Type B pancreatic cell (in vitro differentiated cells): ENCODE measurements at regions not wholly inside any gene's neighbourhood (a gene's known extent, or its start where the extent isn't known, plus 50 kb on each side); places are given as distances from the start of the nearest gene placed in this dataset.
A peak's percentile ranks its signal among the peaks of the same experiment; 100 is the strongest.
"Not testable (repeated sequence)": the region's sequence is repeated elsewhere in the genome, so short reads cannot be mapped to it uniquely, and the experiment has no call there.

Experiments used
- DNase-seq: peaks from one replicate; pipeline ENCODE4 v3.0.0; 2021; ENCODE audit warnings: mixed read lengths; ENCODE audit not compliant: unreplicated experiment; ENCODE audit errors: extremely low spot score
- H3K27ac Mint-ChIP-seq: 2 replicates; pipeline ENCODE4 v1.8.0; 2021; ENCODE audit warnings: mild to moderate bottlenecking, mixed read lengths
- H3K27me3 Mint-ChIP-seq: 2 replicates; pipeline ENCODE4 v1.8.0; 2021; ENCODE audit warnings: mixed read lengths
- H3K36me3 Mint-ChIP-seq: 2 replicates; pipeline ENCODE4 v1.8.0; 2021; ENCODE audit warnings: mixed read lengths
- H3K4me1 Mint-ChIP-seq: one replicate; pipeline ENCODE4 v1.8.0; 2021; ENCODE audit warnings: mixed read lengths; ENCODE audit not compliant: unreplicated experiment
- H3K4me3 Mint-ChIP-seq: 2 replicates; pipeline ENCODE4 v1.8.0; 2021; ENCODE audit warnings: mild to moderate bottlenecking, mixed read lengths
- H3K9me3 Mint-ChIP-seq: 2 replicates; pipeline ENCODE4 v1.8.0; 2021; ENCODE audit warnings: mixed read lengths
- TF ChIP-seq, protein P1 (sequence below): fragments of 200-600 bp; sonication (generic); conservative IDR thresholded peaks from 2 replicates; pipeline ENCODE4 v1.5.0; 2021; ENCODE audit warnings: antibody characterized with exemption, mild to moderate bottlenecking

DNA sequence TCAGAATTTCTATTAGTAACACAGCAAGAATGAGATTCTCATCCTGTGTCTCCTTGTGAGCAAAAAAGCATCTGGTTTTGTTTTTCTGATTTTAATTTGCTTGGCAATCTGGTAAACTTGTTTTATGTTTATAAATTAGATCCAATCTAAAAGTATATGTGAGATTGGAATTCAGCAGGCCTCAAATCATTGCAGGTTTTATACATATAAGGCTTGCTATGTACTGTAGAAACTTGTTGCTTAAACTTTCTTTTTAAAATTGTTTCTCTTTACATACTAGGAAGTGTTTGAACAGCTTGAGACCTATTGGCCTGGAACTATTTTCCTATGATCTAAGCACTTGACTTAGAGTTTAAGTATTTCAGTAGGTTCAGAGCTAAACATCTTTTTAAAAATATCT, 1037.8 kb downstream of the NR2F1-AS1 start:
- Mint-ChIP-seq H3K27ac (no peak overlapping the region), H3K27me3 (no peaks in the 10 kb centered on the region), H3K4me1 (peaks cover 6% of the 10 kb centered on the region), H3K4me3 (no peak overlapping the region), H3K9me3 (no peaks in the 10 kb centered on the region), H3K36me3 (no peaks in the 10 kb centered on the region)
- TF ChIP-seq, protein P1, sequence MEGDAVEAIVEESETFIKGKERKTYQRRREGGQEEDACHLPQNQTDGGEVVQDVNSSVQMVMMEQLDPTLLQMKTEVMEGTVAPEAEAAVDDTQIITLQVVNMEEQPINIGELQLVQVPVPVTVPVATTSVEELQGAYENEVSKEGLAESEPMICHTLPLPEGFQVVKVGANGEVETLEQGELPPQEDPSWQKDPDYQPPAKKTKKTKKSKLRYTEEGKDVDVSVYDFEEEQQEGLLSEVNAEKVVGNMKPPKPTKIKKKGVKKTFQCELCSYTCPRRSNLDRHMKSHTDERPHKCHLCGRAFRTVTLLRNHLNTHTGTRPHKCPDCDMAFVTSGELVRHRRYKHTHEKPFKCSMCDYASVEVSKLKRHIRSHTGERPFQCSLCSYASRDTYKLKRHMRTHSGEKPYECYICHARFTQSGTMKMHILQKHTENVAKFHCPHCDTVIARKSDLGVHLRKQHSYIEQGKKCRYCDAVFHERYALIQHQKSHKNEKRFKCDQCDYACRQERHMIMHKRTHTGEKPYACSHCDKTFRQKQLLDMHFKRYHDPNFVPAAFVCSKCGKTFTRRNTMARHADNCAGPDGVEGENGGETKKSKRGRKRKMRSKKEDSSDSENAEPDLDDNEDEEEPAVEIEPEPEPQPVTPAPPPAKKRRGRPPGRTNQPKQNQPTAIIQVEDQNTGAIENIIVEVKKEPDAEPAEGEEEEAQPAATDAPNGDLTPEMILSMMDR: no peak
- DNase-seq: no peak

DNA sequence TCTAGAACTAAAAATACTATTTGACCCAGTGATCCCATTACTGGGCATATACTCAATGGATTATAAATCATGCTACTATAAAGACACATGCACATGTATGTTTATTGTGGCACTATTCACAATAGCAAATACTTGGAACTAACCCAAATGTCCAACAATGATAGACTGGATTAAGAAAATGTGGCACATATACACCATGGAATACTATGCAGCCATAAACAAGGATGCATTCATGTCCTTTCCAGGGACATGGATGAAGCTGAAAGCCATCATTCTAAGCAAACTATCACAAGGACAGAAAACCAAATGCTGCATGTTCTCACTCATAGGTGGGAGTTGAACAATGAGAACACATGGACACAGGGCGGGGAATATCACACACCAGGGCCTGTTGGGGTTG, 1039.0 kb downstream of the NR2F1-AS1 start:
- not testable (repeated sequence) for H3K27ac Mint-ChIP-seq, H3K4me3 Mint-ChIP-seq, H3K4me1 Mint-ChIP-seq, H3K9me3 Mint-ChIP-seq, H3K36me3 Mint-ChIP-seq, DNase-seq, H3K27me3 Mint-ChIP-seq

DNA sequence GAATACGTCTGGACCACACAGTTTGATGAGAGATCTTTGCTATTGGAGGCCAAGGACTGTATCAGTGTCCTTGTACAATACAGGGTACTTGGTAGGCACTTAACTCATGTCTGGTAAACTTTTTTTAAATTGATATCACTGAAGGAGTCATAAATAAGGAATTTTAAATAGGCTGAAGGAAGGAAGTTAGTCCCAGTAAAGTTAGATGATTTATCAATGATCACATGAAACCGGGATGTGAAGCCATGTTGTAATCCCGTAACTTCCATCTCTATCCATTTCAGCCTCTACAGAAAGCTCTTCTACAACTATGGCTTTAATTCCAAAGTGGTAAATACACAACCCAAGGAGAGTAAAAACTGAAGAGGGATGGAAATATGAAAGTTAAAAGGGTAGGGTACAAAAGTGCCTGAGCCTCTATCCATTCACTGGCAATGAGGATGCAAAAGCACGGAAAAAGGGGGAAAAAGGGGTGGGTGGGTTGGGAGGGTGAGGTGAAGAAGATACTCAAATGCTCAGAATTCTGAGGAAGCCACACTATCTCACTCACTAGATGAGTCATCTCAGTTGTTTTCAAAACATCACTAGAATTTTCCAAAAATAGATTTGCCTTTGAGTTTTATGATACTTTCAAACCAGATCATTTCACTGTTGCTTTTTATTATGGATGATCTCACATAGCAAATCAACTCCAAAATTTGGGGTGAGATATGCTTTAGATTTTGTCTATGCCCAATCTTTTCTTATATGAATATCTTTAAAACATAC, 1053.5 kb downstream of the NR2F1-AS1 start:
- Mint-ChIP-seq H3K27ac (no peak overlapping the region), H3K36me3 (no peaks in the 10 kb centered on the region), H3K9me3 (no peaks in the 10 kb centered on the region), H3K4me3 (no peak overlapping the region), H3K4me1 (no peaks in the 10 kb centered on the region), H3K27me3 (no peaks in the 10 kb centered on the region)
- TF ChIP-seq, protein P1: no peak
- DNase-seq: no peak

DNA sequence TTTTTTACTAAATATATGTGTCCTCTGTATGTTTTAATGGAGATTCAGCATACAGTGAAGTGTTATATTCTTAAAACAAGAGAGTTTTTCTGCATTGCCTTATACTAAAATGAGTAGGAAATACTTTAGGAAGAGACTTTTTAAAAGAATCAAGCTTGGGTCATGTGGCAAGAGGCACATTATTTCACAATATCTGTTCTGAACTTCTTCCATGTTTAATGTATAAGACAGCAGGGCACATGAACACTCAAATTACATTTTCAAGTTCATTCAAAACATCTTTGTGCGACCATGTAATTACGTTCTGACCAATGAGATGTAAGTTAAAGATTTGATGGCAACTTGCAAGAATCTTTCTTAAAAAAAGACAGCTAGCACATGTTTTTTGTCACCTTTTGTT, 1055.9 kb downstream of the NR2F1-AS1 start:
- TF ChIP-seq, protein P1: no peak
- H3K4me3 Mint-ChIP-seq: no peak overlapping the region
- H3K27me3 Mint-ChIP-seq: no peaks in the 10 kb centered on the region
- DNase-seq: no peak
- no peak overlapping the region for H3K27ac Mint-ChIP-seq
- H3K36me3 Mint-ChIP-seq: no peaks in the 10 kb centered on the region
- no peaks in the 10 kb centered on the region for H3K4me1 Mint-ChIP-seq
- H3K9me3 Mint-ChIP-seq: no peaks in the 10 kb centered on the region

GRCh38 chr5:92519811-92520632, 1061.0 kb downstream of the NR2F1-AS1 start:
- peaks cover 12% of the 10 kb centered on the region for H3K4me1 Mint-ChIP-seq
- TF ChIP-seq, protein P1: no peak
- no peaks in the 10 kb centered on the region for H3K36me3 Mint-ChIP-seq
- no peaks in the 10 kb centered on the region for H3K9me3 Mint-ChIP-seq
- no peak overlapping the region for H3K4me3 Mint-ChIP-seq
- no peaks in the 10 kb centered on the region for H3K27me3 Mint-ChIP-seq
- no peak overlapping the region for H3K27ac Mint-ChIP-seq
- no peak for DNase-seq

- TF ChIP-seq, protein P1: peak; percentile 72
- no peaks in the 10 kb centered on the region for H3K9me3 Mint-ChIP-seq
- H3K27ac Mint-ChIP-seq: no peak overlapping the region
- H3K27me3 Mint-ChIP-seq: no peaks in the 10 kb centered on the region
- peaks cover 12% of the 10 kb centered on the region for H3K4me1 Mint-ChIP-seq
- DNase-seq: no peak
- H3K36me3 Mint-ChIP-seq: no peaks in the 10 kb centered on the region
- H3K4me3 Mint-ChIP-seq: no peak overlapping the region
These were observed 1062.6 kb downstream of the NR2F1-AS1 start for GRCh38 chr5:92518318-92518904.
